ENCODE measurements at regions not wholly inside any gene's neighbourhood (a gene's known extent, or its start where the extent isn't known, plus 50 kb on each side); places are given as distances from the start of the nearest gene placed in this dataset.
A peak's percentile ranks its signal among the peaks of the same experiment; 100 is the strongest.

GRCh38 chr1:36730599-36730998, 247.9 kb upstream of the CSF3R start:
- no peaks in the 10 kb centered on the region for H3K9me3 Mint-ChIP-seq
- ChIA-PET CTCF (no interaction called here), POLR2A (no interaction called here)
- no peak overlapping the region for H3K4me3 Mint-ChIP-seq
- peaks cover 5% of the 10 kb centered on the region for H3K4me1 Mint-ChIP-seq
- no peak overlapping the region for H3K27ac Mint-ChIP-seq
- peaks cover 2% of the 10 kb centered on the region for H3K27me3 Mint-ChIP-seq
- DNase-seq: no peak
- H3K36me3 Mint-ChIP-seq (ENCODE audit: low read depth): no peaks in the 10 kb centered on the region

- POLR2A ChIA-PET: no interaction called here
- Mint-ChIP-seq H3K4me3 (no peak overlapping the region), H3K27ac (peak overlapping the region; percentile 21), H3K4me1 (peaks cover 5% of the 10 kb centered on the region), H3K36me3 (ENCODE audit: low read depth) (no peaks in the 10 kb centered on the region), H3K9me3 (no peaks in the 10 kb centered on the region), H3K27me3 (no peaks in the 10 kb centered on the region)
- peak; percentile 10 for DNase-seq
- CTCF ChIA-PET: no interaction called here
These were observed 247.2 kb upstream of the CSF3R start for GRCh38 chr1:36729716-36730510.

GRCh38 chr1:36729289-36729688, 246.6 kb upstream of the CSF3R start:
- Mint-ChIP-seq H3K9me3 (no peaks in the 10 kb centered on the region), H3K36me3 (ENCODE audit: low read depth) (no peaks in the 10 kb centered on the region), H3K4me1 (peaks cover 5% of the 10 kb centered on the region), H3K27ac (no peak overlapping the region), H3K4me3 (no peak overlapping the region), H3K27me3 (peaks cover 5% of the 10 kb centered on the region)
- CTCF ChIA-PET: no interaction called here
- POLR2A ChIA-PET: no interaction called here
- DNase-seq: no peak

- Mint-ChIP-seq H3K36me3 (ENCODE audit: low read depth) (no peaks in the 10 kb centered on the region), H3K4me3 (no peak overlapping the region), H3K4me1 (peaks cover 5% of the 10 kb centered on the region), H3K27ac (no peak overlapping the region), H3K9me3 (no peaks in the 10 kb centered on the region), H3K27me3 (peaks cover 7% of the 10 kb centered on the region)
- DNase-seq: no peak
- ChIA-PET POLR2A (no interaction called here), CTCF (no interaction called here)
These were observed 246.1 kb upstream of the CSF3R start for GRCh38 chr1:36728846-36729245.

GRCh38 chr1:36728051-36728450, 245.3 kb upstream of the CSF3R start:
- POLR2A ChIA-PET: no interaction called here
- Mint-ChIP-seq H3K4me1 (peaks cover 5% of the 10 kb centered on the region), H3K9me3 (no peaks in the 10 kb centered on the region), H3K4me3 (no peak overlapping the region), H3K36me3 (ENCODE audit: low read depth) (no peaks in the 10 kb centered on the region), H3K27me3 (peaks cover 12% of the 10 kb centered on the region), H3K27ac (no peak overlapping the region)
- DNase-seq: no peak
- CTCF ChIA-PET: no interaction called here

- ChIA-PET CTCF (no interaction called here), POLR2A (no interaction called here)
- Mint-ChIP-seq H3K36me3 (ENCODE audit: low read depth) (no peaks in the 10 kb centered on the region), H3K4me1 (peaks cover 3% of the 10 kb centered on the region), H3K4me3 (no peak overlapping the region), H3K9me3 (no peaks in the 10 kb centered on the region), H3K27ac (no peak overlapping the region), H3K27me3 (peaks cover 12% of the 10 kb centered on the region)
- no peak for DNase-seq
These were observed 242.4 kb upstream of the CSF3R start for GRCh38 chr1:36725151-36725550.

- ChIA-PET POLR2A (no interaction called here), CTCF (no interaction called here)
- DNase-seq: no peak
- H3K4me1 Mint-ChIP-seq: no peaks in the 10 kb centered on the region
- peaks cover 13% of the 10 kb centered on the region for H3K27me3 Mint-ChIP-seq
- H3K27ac Mint-ChIP-seq: no peak overlapping the region
- H3K9me3 Mint-ChIP-seq: no peaks in the 10 kb centered on the region
- no peaks in the 10 kb centered on the region for H3K36me3 Mint-ChIP-seq (ENCODE audit: low read depth)
- no peak overlapping the region for H3K4me3 Mint-ChIP-seq
These were observed 241.1 kb upstream of the CSF3R start for GRCh38 chr1:36723813-36724212.

- Mint-ChIP-seq H3K27ac (no peak overlapping the region), H3K36me3 (ENCODE audit: low read depth) (no peaks in the 10 kb centered on the region), H3K9me3 (no peaks in the 10 kb centered on the region), H3K4me1 (peaks cover under 1% of the 10 kb centered on the region), H3K27me3 (peaks cover 18% of the 10 kb centered on the region), H3K4me3 (no peak overlapping the region)
- DNase-seq: no peak
- ChIA-PET CTCF (no interaction called here), POLR2A (no interaction called here)
These were observed 240.2 kb upstream of the CSF3R start for GRCh38 chr1:36722871-36723270.

GRCh38 chr1:36721261-36721660, 238.5 kb upstream of the CSF3R start:
- Mint-ChIP-seq H3K27me3 (peaks cover 25% of the 10 kb centered on the region), H3K9me3 (no peaks in the 10 kb centered on the region), H3K4me1 (peaks cover 5% of the 10 kb centered on the region), H3K27ac (no peak overlapping the region), H3K4me3 (no peak overlapping the region), H3K36me3 (ENCODE audit: low read depth) (no peaks in the 10 kb centered on the region)
- CTCF ChIA-PET: no interaction called here
- POLR2A ChIA-PET: no interaction called here
- DNase-seq: no peak

GRCh38 chr1:36717431-36717830, 234.7 kb upstream of the CSF3R start:
- Mint-ChIP-seq H3K27me3 (peaks cover 31% of the 10 kb centered on the region), H3K36me3 (ENCODE audit: low read depth) (no peaks in the 10 kb centered on the region), H3K27ac (no peak overlapping the region), H3K4me1 (peaks cover 5% of the 10 kb centered on the region), H3K4me3 (no peak overlapping the region), H3K9me3 (no peaks in the 10 kb centered on the region)
- POLR2A ChIA-PET: no interaction called here
- DNase-seq: no peak
- CTCF ChIA-PET: no interaction called here

- Mint-ChIP-seq H3K4me3 (no peak overlapping the region), H3K36me3 (ENCODE audit: low read depth) (no peaks in the 10 kb centered on the region), H3K4me1 (peaks cover 5% of the 10 kb centered on the region), H3K27ac (no peak overlapping the region), H3K9me3 (no peaks in the 10 kb centered on the region), H3K27me3 (peaks cover 44% of the 10 kb centered on the region)
- ChIA-PET CTCF (no interaction called here), POLR2A (no interaction called here)
- no peak for DNase-seq
These were observed 233.1 kb upstream of the CSF3R start for GRCh38 chr1:36715797-36716196.

GRCh38 chr1:36714301-36714700, 231.6 kb upstream of the CSF3R start:
- Mint-ChIP-seq H3K4me1 (peaks cover 5% of the 10 kb centered on the region), H3K4me3 (no peak overlapping the region), H3K27me3 (peaks cover 46% of the 10 kb centered on the region), H3K27ac (no peak overlapping the region), H3K9me3 (no peaks in the 10 kb centered on the region), H3K36me3 (ENCODE audit: low read depth) (no peaks in the 10 kb centered on the region)
- CTCF ChIA-PET: no interaction called here
- no peak for DNase-seq
- POLR2A ChIA-PET: no interaction called here

GRCh38 chr1:36711480-36711879, 228.8 kb upstream of the CSF3R start:
- ChIA-PET CTCF (interaction anchor here (1.1 kb wide), 1 partner anchor 135 kb away, joined by 3 read pairs; no protein-coding TSS in a partner anchor), POLR2A (no interaction called here)
- Mint-ChIP-seq H3K27ac (no peak overlapping the region), H3K36me3 (ENCODE audit: low read depth) (no peaks in the 10 kb centered on the region), H3K9me3 (no peaks in the 10 kb centered on the region), H3K27me3 (peaks cover 43% of the 10 kb centered on the region), H3K4me3 (no peak overlapping the region), H3K4me1 (no peaks in the 10 kb centered on the region)
- no peak for DNase-seq

- H3K4me1 Mint-ChIP-seq: no peaks in the 10 kb centered on the region
- no peaks in the 10 kb centered on the region for H3K9me3 Mint-ChIP-seq
- H3K27ac Mint-ChIP-seq: no peak overlapping the region
- H3K27me3 Mint-ChIP-seq: peaks cover 43% of the 10 kb centered on the region
- no peak overlapping the region for H3K4me3 Mint-ChIP-seq
- POLR2A ChIA-PET: no interaction called here
- DNase-seq: no peak
- no peaks in the 10 kb centered on the region for H3K36me3 Mint-ChIP-seq (ENCODE audit: low read depth)
- CTCF ChIA-PET: interaction anchor here (1.1 kb wide), 1 partner anchor 135 kb away, joined by 3 read pairs; no protein-coding TSS in a partner anchor
These were observed 228.2 kb upstream of the CSF3R start for GRCh38 chr1:36710951-36711350.

All from activated CD4-positive, alpha-beta T cell treated with anti-CD3 and anti-CD28 coated beads, Interleukin-2, amount 10 ng/mL, durations not matched to agents 7 days and 5 days (primary cell).